HEK293 (cell line): ENCODE measurements at regions not wholly inside any gene's neighbourhood (a gene's known extent, or its start where the extent isn't known, plus 50 kb on each side); places are given as distances from the start of the nearest gene placed in this dataset.

ENCODE experiments used
- CTCF ChIA-PET: fragments of 350-600 bp; formaldehyde crosslinking; extraction: SDS; loops from one replicate; lab custom pipeline; 2021; ENCODE audit warnings: antibody characterized with exemption; lab: Yijun Ruan, JAX
- POLR2A ChIA-PET: fragments of 300-600 bp; formaldehyde crosslinking; extraction: SDS; loops from one replicate; lab custom pipeline; 2020; ENCODE audit warnings: antibody characterized with exemption, inconsistent platforms; lab: Yijun Ruan, JAX
- H3K27ac ChIP-seq: fragments of 200-500 bp; sonication (Bioruptor generic); 2 replicates; pipeline ENCODE4 v1.5.1; 2014; ENCODE audit warnings: low read depth, low read length, control low read depth, inconsistent platforms; ENCODE audit errors: extremely low read depth
- H3K36me3 ChIP-seq, 2 experiments: fragments of 200-500 bp in 1 of 2; sonication (Bioruptor generic) in 1 of 2; 1 replicate in 1 of 2; 2 replicates in 1 of 2; pipeline ENCODE4 v1.5.1; 2014 to 2017; ENCODE audit warnings: inconsistent platforms in 2 of 2, low read length in 2 of 2; ENCODE audit not compliant: control insufficient read depth in 2 of 2, insufficient read depth in 1 of 2
- H3K4me1 ChIP-seq: fragments of 200-500 bp; sonication (Bioruptor generic); 2 replicates; pipeline ENCODE4 v1.5.1; 2014; ENCODE audit warnings: mild to moderate bottlenecking, low read length, inconsistent platforms; ENCODE audit not compliant: control insufficient read depth, insufficient read depth
- H3K4me3 ChIP-seq: 2 replicates; pipeline ENCODE4 v1.5.1; 2011; ENCODE audit warnings: low read depth, mild to moderate bottlenecking, control low read depth, low read length, moderate library complexity
- H3K9me3 ChIP-seq: fragments of 200-500 bp; sonication (Bioruptor generic); 2 replicates; pipeline ENCODE4 v1.5.1; 2014; ENCODE audit warnings: low read depth, low read length, inconsistent platforms; ENCODE audit not compliant: control insufficient read depth, insufficient read depth
- HOXD13 ChIP-seq: sonication (generic); formaldehyde crosslinking; IDR thresholded peaks from 2 replicates; pipeline ENCODE4 v1.8.0; 2022; ENCODE audit warnings: missing genetic modification reagents, borderline replicate concordance
- KLF7 ChIP-seq: fragments of 450-650 bp; formaldehyde crosslinking; IDR thresholded peaks from 2 replicates; pipeline ENCODE4 v1.5.1; 2016; ENCODE audit warnings: missing biosample characterization, missing genetic modification characterization, borderline replicate concordance
- KLF8 ChIP-seq: fragments of 450-650 bp; formaldehyde crosslinking; IDR thresholded peaks from 2 replicates; pipeline ENCODE4 v1.5.1; 2016; ENCODE audit warnings: missing biosample characterization, missing genetic modification characterization
- MEIS1 ChIP-seq: sonication (generic); formaldehyde crosslinking; IDR thresholded peaks from 2 replicates; pipeline ENCODE4 v1.8.1; 2022; ENCODE audit warnings: missing genetic modification reagents, mild to moderate bottlenecking, borderline replicate concordance
- TSHZ1 ChIP-seq: fragments of 450-650 bp; formaldehyde crosslinking; IDR thresholded peaks from 2 replicates; pipeline ENCODE4 v1.5.1; 2016; ENCODE audit warnings: missing biosample characterization, missing genetic modification characterization, borderline replicate concordance
- ZBTB6 ChIP-seq: fragments of 450-650 bp; formaldehyde crosslinking; IDR thresholded peaks from 2 replicates; pipeline ENCODE4 v1.5.1; 2017; ENCODE audit warnings: missing biosample characterization, missing genetic modification characterization
- ZFHX2 ChIP-seq: fragments of 450-650 bp; formaldehyde crosslinking; conservative IDR thresholded peaks from 2 replicates; pipeline ENCODE4 v1.5.1; 2016; ENCODE audit warnings: missing biosample characterization, missing genetic modification characterization
- ZNF184 ChIP-seq: fragments of 450-650 bp; IDR thresholded peaks from 2 replicates; pipeline ENCODE4 v1.5.1; 2018; ENCODE audit warnings: missing biosample characterization, mild to moderate bottlenecking, missing genetic modification characterization
- ZNF19 ChIP-seq: fragments of 450-650 bp; formaldehyde crosslinking; IDR thresholded peaks from 2 replicates; pipeline ENCODE4; 2016; ENCODE audit warnings: missing biosample characterization, missing genetic modification characterization, low read depth
- ZNF266 ChIP-seq: fragments of 450-650 bp; formaldehyde crosslinking; IDR thresholded peaks from 2 replicates; pipeline ENCODE4 v1.5.1; 2016; ENCODE audit warnings: missing biosample characterization, missing genetic modification characterization, low read depth
- ZNF274 ChIP-seq, 2 experiments: fragments of 200-500 bp in 1 of 2; fragments of 450-650 bp in 1 of 2; sonication (Bioruptor generic) in 1 of 2; formaldehyde crosslinking in 1 of 2; IDR thresholded peaks; 2 replicates each; pipeline versions ENCODE4 v1.5.1 to v1.6.1; 2014 to 2016; ENCODE audit warnings: borderline replicate concordance in 1 of 2, inconsistent platforms in 1 of 2, low read length in 1 of 2, missing biosample characterization in 1 of 2, missing genetic modification characterization in 1 of 2
- ZNF366 ChIP-seq: fragments of 450-650 bp; formaldehyde crosslinking; conservative IDR thresholded peaks from 2 replicates; pipeline ENCODE4 v1.5.1; 2016; ENCODE audit warnings: missing biosample characterization, missing genetic modification characterization
- ZNF423 ChIP-seq: fragments of 450-650 bp; formaldehyde crosslinking; IDR thresholded peaks from 2 replicates; pipeline ENCODE4 v1.5.1; 2016; ENCODE audit warnings: missing biosample characterization, missing genetic modification characterization
- ZNF433 ChIP-seq: fragments of 450-650 bp; formaldehyde crosslinking; IDR thresholded peaks from 2 replicates; pipeline ENCODE4 v1.5.1; 2016; ENCODE audit warnings: missing biosample characterization, missing genetic modification characterization, low read depth
- ZNF645 ChIP-seq: fragments of 450-650 bp; formaldehyde crosslinking; IDR thresholded peaks from 2 replicates; pipeline ENCODE4; 2016; ENCODE audit warnings: missing biosample characterization, missing genetic modification characterization
- ZNF660 ChIP-seq: fragments of 450-650 bp; IDR thresholded peaks from 2 replicates; pipeline ENCODE4 v1.5.1; 2018; ENCODE audit warnings: missing biosample characterization, mild to moderate bottlenecking, missing genetic modification characterization
- ZNF792 ChIP-seq: fragments of 450-650 bp; formaldehyde crosslinking; IDR thresholded peaks from 2 replicates; pipeline ENCODE4 v1.5.1; 2016; ENCODE audit warnings: missing biosample characterization, missing genetic modification characterization

GRCh38 chr3:13696699-13697098, 147.8 kb downstream of the FBLN2 start:
- ChIA-PET CTCF (interaction anchor here (0.7 kb wide), 1 partner anchor 27 kb away, joined by 3 read pairs; no protein-coding TSS in a partner anchor), POLR2A (no interaction called here)
- Histone ChIP-seq H3K9me3 (no peaks in the 10 kb centered on the region), H3K27ac (no peak overlapping the region), H3K4me1 (no peaks in the 10 kb centered on the region), H3K36me3 (no peaks in the 10 kb centered on the region), H3K4me3 (no peak overlapping the region)
- TF ChIP-seq ZNF645 (tag by site-specific recombination) (no peak), ZNF19 (tag by site-specific recombination) (no peak), ZNF423 (tag by site-specific recombination) (no peak), KLF7 (no peak), TSHZ1 (no peak), ZBTB6 (tag by site-specific recombination) (no peak), ZNF433 (tag by site-specific recombination) (no peak), KLF8 (no peak), HOXD13 (no peak), ZNF792 (tag by site-specific recombination) (no peak), ZNF660 (no peak), ZFHX2 (tag by site-specific recombination) (no peak), ZNF184 (tag by site-specific recombination) (no peak)

GRCh38 chr3:13693441-13693840, 144.5 kb downstream of the FBLN2 start:
- Histone ChIP-seq H3K4me1 (no peaks in the 10 kb centered on the region), H3K4me3 (no peak overlapping the region), H3K9me3 (no peaks in the 10 kb centered on the region), H3K27ac (no peak overlapping the region), H3K36me3 (no peaks in the 10 kb centered on the region)
- TF ChIP-seq ZNF266 (tag by site-specific recombination) (no peak), MEIS1 (CRISPR knock-in tag) (no peak), ZNF366 (tag by site-specific recombination) (no peak)
- ChIA-PET POLR2A (no interaction called here), CTCF (no interaction called here)

- H3K9me3 ChIP-seq = no peaks in the 10 kb centered on the region
- no peak overlapping the region for H3K27ac ChIP-seq
- POLR2A ChIA-PET = interaction anchor here (0.6 kb wide), 1 partner anchor 37 kb away, joined by 3 read pairs; no protein-coding TSS in a partner anchor
- no peaks in the 10 kb centered on the region for H3K4me1 ChIP-seq
- TF ChIP-seq ZNF274 (IDR thresholded peaks at IDR 0.05; ENCODE audit: low read length) = no peak
- no peak for TF ChIP-seq ZNF274 (tag by site-specific recombination; IDR thresholded peaks at IDR 0.05; ENCODE audit: borderline replicate concordance)
- no peak for TF ChIP-seq KLF8
- no peaks in the 10 kb centered on the region for H3K36me3 ChIP-seq
- no peak overlapping the region for H3K4me3 ChIP-seq
- CTCF ChIA-PET = interaction anchor here (1.1 to 1.4 kb wide), 3 partner anchors 11 to 190 kb away, joined by 3 to 4 read pairs (median 3); no protein-coding TSS in a partner anchor
Measured at GRCh38 chr3:13690636-13691035, 141.7 kb downstream of the FBLN2 start.
